NCI-H1092 (cell line): ENCODE measurements at regions not wholly inside any gene's neighbourhood (a gene's known extent, or its start where the extent isn't known, plus 50 kb on each side); places are given as distances from the start of the nearest gene placed in this dataset.

Experiments
- DNase-seq: peaks from one replicate; lab custom pipeline; 2025; lab: John Stamatoyannopoulos, UW

GRCh38 chr3:126266850-126267168 lies 86.4 kb upstream of the ALDH1L1 start:
- DNase-seq: no peak

- DNase-seq: no peak
Measured at GRCh38 chr3:126266291-126266840, 86.0 kb upstream of the ALDH1L1 start.

- no peak for DNase-seq
Measured at GRCh38 chr3:126264952-126265351, 84.6 kb upstream of the ALDH1L1 start.

- no peak for DNase-seq
Measured at GRCh38 chr3:126264381-126264780, 84.0 kb upstream of the ALDH1L1 start.

- DNase-seq: no peak
Measured at GRCh38 chr3:126263971-126264370, 83.6 kb upstream of the ALDH1L1 start.

- no peak for DNase-seq
Measured at GRCh38 chr3:126263539-126263938, 83.2 kb upstream of the ALDH1L1 start.

GRCh38 chr3:126262227-126262626 lies 81.8 kb upstream of the ALDH1L1 start:
- DNase-seq: no peak

- no peak for DNase-seq
Measured at GRCh38 chr3:126261037-126261436, 80.7 kb upstream of the ALDH1L1 start.

GRCh38 chr3:126259411-126260391 lies 79.3 kb upstream of the ALDH1L1 start:
- DNase-seq: no peak

GRCh38 chr3:126258670-126259069 lies 78.3 kb upstream of the ALDH1L1 start:
- no peak for DNase-seq

- DNase-seq: no peak
Measured at GRCh38 chr3:126257984-126258383, 77.6 kb upstream of the ALDH1L1 start.

GRCh38 chr3:126257174-126257573 lies 76.8 kb upstream of the ALDH1L1 start:
- no peak for DNase-seq

GRCh38 chr3:126256251-126256650 lies 75.9 kb upstream of the ALDH1L1 start:
- no peak for DNase-seq

GRCh38 chr3:126253072-126253471 lies 72.7 kb upstream of the ALDH1L1 start:
- DNase-seq: no peak

- no peak for DNase-seq
Measured at GRCh38 chr3:126252373-126252772, 72.0 kb upstream of the ALDH1L1 start.

- peak; percentile 12 for DNase-seq
Measured at GRCh38 chr3:126245811-126246727, 65.7 kb upstream of the ALDH1L1 start.
